ENCODE measurements at regions not wholly inside any gene's neighbourhood (a gene's known extent, or its start where the extent isn't known, plus 50 kb on each side); places are given as distances from the start of the nearest gene placed in this dataset.

DNA sequence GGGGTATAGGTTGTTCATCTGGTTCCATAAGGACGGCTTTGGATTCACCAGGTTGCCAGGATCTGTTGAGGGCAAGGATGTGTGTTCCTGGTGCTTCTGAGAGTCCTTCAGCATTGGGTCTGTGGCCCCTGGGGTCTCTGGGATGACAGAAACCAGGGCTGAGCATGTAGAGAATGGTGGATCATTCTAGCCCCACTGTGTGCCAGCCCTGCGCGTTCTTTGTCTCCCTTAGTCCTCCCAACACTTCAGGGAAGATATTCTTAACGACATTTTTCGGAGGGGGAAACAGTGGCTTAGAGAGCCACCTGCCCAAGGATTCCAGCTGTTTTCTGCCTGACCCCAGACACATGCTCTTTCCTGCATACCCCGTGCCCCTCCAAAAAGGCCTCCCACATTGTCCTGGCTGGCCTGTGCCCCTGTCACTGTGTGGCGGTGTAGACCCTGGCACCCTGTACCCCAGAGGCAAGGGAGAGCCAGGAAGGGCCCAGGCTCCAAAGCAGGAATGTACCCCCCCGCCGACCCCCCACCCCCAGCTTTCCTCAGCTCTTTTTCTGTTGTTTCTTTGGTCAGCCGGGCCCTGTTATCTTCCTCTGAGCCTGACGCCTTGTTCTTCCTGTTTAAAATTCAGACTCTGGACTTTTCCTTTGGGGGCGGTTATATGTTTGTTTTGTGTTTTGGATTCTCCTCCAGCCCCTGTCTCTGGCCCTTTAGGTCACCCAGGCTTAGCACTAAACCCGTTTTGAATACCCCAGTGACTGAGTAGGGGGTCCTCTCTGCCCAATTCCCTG, 57.8 kb upstream of the SMAD6 start:
- no peak for TF ChIP-seq POLR2A (IDR thresholded peaks at IDR 0.05)
- TF ChIP-seq, protein P1, sequence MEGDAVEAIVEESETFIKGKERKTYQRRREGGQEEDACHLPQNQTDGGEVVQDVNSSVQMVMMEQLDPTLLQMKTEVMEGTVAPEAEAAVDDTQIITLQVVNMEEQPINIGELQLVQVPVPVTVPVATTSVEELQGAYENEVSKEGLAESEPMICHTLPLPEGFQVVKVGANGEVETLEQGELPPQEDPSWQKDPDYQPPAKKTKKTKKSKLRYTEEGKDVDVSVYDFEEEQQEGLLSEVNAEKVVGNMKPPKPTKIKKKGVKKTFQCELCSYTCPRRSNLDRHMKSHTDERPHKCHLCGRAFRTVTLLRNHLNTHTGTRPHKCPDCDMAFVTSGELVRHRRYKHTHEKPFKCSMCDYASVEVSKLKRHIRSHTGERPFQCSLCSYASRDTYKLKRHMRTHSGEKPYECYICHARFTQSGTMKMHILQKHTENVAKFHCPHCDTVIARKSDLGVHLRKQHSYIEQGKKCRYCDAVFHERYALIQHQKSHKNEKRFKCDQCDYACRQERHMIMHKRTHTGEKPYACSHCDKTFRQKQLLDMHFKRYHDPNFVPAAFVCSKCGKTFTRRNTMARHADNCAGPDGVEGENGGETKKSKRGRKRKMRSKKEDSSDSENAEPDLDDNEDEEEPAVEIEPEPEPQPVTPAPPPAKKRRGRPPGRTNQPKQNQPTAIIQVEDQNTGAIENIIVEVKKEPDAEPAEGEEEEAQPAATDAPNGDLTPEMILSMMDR (IDR thresholded peaks at IDR 0.05) = no peak

Measured in body of pancreas (tissue), 4 donors.